HepG2 (cell line): ENCODE measurements at regions not wholly inside any gene's neighbourhood (a gene's known extent, or its start where the extent isn't known, plus 50 kb on each side); places are given as distances from the start of the nearest gene placed in this dataset.

ENCODE experiments used
- ATAC-seq: fragments of 200-7000 bp; cut with Tn5 transposase; 3 replicates; pipeline ENCODE4 v1.9.1; 2020; ENCODE audit warnings: mild to moderate bottlenecking, moderate library complexity
- BruUV-seq: library from RNA; stranded (reverse); fragments of 400-500 nt; replicated peaks from 2 replicates; lab custom pipeline; 2021; lab: Mats Ljungman, UMichigan
- CTCF ChIA-PET: fragments of 300-600 bp; formaldehyde crosslinking; extraction: SDS; loops from one replicate; lab custom pipeline; 2021; ENCODE audit warnings: low total read pairs, inconsistent platforms, low intra/inter-chr PET ratio; lab: Yijun Ruan, JAX
- POLR2A ChIA-PET: fragments of 350-600 bp; sonication (Branson Sonifier 250); formaldehyde crosslinking; loops from one replicate; lab custom pipeline; 2020; ENCODE audit warnings: antibody characterized with exemption, inconsistent platforms; lab: Yijun Ruan, JAX
- DNase-seq: peaks from one replicate; pipeline ENCODE4 v3.0.0-alpha.2; 2015; ENCODE audit warnings: low spot score
- FAIRE-seq: peaks from 3 replicates; lab custom pipeline; 2011; peaks lifted over from hg19 to GRCh38; lab: Jason Lieb, UNC
- H2AFZ ChIP-seq: one replicate; pipeline ENCODE4 v1.6.1; 2011; ENCODE audit warnings: low read length, inconsistent platforms
- H3K27ac ChIP-seq: fragments of 300-600 bp; 3 replicates; pipeline ENCODE4 v1.8.0; 2011; ENCODE audit warnings: mixed run types, mild to moderate bottlenecking, mixed read lengths, low read length, inconsistent platforms; ENCODE audit not compliant: insufficient read depth; ENCODE audit errors: extremely low read length
- H3K27me3 ChIP-seq, 2 experiments: fragments of 200-600 bp in 1 of 2; 2 replicates in 1 of 2; 3 replicates in 1 of 2; pipeline versions ENCODE4 v1.6.0 to v1.8.0; 2011; ENCODE audit warnings: low read length in 2 of 2, mild to moderate bottlenecking in 2 of 2, moderate library complexity in 2 of 2, inconsistent platforms in 1 of 2; ENCODE audit not compliant: insufficient read depth in 2 of 2, control insufficient read depth in 1 of 2
- H3K36me3 ChIP-seq, 2 experiments: fragments of 200-600 bp in 1 of 2; replicated peaks in 1 of 2; 2 replicates in 1 of 2; 3 replicates in 1 of 2; pipeline versions ENCODE4 v1.5.1 to v1.8.0; 2011; ENCODE audit warnings: low read length in 2 of 2, inconsistent platforms in 1 of 2; ENCODE audit not compliant: insufficient read depth in 2 of 2, control insufficient read depth in 1 of 2
- H3K4me1 ChIP-seq: 2 replicates; pipeline ENCODE4 v1.5.1; 2012; ENCODE audit warnings: low read length, inconsistent platforms; ENCODE audit not compliant: insufficient read depth
- H3K4me2 ChIP-seq: 2 replicates; pipeline ENCODE4 v1.6.0; 2011; ENCODE audit warnings: low read depth, low read length, inconsistent platforms
- H3K4me3 ChIP-seq, 3 experiments: fragments of 200-600 bp in 1 of 3; sonication (generic), shearing (Covaris generic) in 1 of 3; replicated peaks in 1 of 3; 2 replicates each; pipeline ENCODE4 v1.5.1; 2011 to 2016; ENCODE audit warnings: low read length in 3 of 3, inconsistent platforms in 2 of 3, low read depth in 2 of 3, mild to moderate bottlenecking in 2 of 3, control low read depth in 1 of 3, mixed read lengths in 1 of 3; ENCODE audit not compliant: insufficient read depth in 1 of 3
- H3K79me2 ChIP-seq: one replicate; pipeline ENCODE4 v1.6.1; 2011; ENCODE audit warnings: low read length, inconsistent platforms; ENCODE audit not compliant: insufficient read depth
- H3K9ac ChIP-seq: 2 replicates; pipeline ENCODE4 v1.6.0; 2011; ENCODE audit warnings: mild to moderate bottlenecking, low read depth, low read length, inconsistent platforms; ENCODE audit not compliant: insufficient read depth
- H3K9me3 ChIP-seq: 2 replicates; pipeline ENCODE4 v1.5.1; 2012; ENCODE audit warnings: mild to moderate bottlenecking, low read length
- H4K20me1 ChIP-seq: 2 replicates; pipeline ENCODE4 v1.6.0; 2011; ENCODE audit warnings: inconsistent platforms, mild to moderate bottlenecking, low read length, moderate library complexity; ENCODE audit not compliant: insufficient read depth
- ESRRA ChIP-seq: sonication (generic); formaldehyde crosslinking; IDR thresholded peaks from 2 replicates; pipeline ENCODE4 v1.5.1; 2020; ENCODE audit warnings: mild to moderate bottlenecking, low read depth, missing genetic modification reagents
- MIER3 ChIP-seq: IDR thresholded peaks from 2 replicates; pipeline ENCODE4 v1.6.1; 2016; ENCODE audit warnings: missing compliant biosample characterization, borderline replicate concordance
- ZFP1 ChIP-seq: IDR thresholded peaks from 2 replicates; pipeline ENCODE4 v1.6.1; 2016
- WGBS: methylation state at CpG from one replicate; pipeline ENCODE4 v1.1.6; 2017; ENCODE audit warnings: low lambda C conversion rate; 5-methylcytosine and 5-hydroxymethylcytosine counted together
- in situ Hi-C: cut with HindIII; loops from 2 replicates; pipeline ENCODE4 v1.10.0; 2017; ENCODE audit warnings: low pct_unique_long_range_greater_than_20kb; ENCODE audit not compliant: extremely low pct_ligation_motif_present
- intact Hi-C: fragments of 100-400 bp; cut with micrococcal nuclease; formaldehyde crosslinking; loops from one replicate; pipeline ENCODE4 v1.10.0; 2022; ENCODE audit not compliant: unreplicated experiment
- TF ChIP-seq, protein P1 (sequence below): sonication (generic); formaldehyde crosslinking; IDR thresholded peaks from 2 replicates; pipeline ENCODE4 v1.4.0; 2020; ENCODE audit warnings: mild to moderate bottlenecking, missing genetic modification reagents
- TF ChIP-seq, protein P2 (sequence below): fragments of 450-650 bp; IDR thresholded peaks from 2 replicates; pipeline ENCODE4 v1.6.1; 2016

DNA sequence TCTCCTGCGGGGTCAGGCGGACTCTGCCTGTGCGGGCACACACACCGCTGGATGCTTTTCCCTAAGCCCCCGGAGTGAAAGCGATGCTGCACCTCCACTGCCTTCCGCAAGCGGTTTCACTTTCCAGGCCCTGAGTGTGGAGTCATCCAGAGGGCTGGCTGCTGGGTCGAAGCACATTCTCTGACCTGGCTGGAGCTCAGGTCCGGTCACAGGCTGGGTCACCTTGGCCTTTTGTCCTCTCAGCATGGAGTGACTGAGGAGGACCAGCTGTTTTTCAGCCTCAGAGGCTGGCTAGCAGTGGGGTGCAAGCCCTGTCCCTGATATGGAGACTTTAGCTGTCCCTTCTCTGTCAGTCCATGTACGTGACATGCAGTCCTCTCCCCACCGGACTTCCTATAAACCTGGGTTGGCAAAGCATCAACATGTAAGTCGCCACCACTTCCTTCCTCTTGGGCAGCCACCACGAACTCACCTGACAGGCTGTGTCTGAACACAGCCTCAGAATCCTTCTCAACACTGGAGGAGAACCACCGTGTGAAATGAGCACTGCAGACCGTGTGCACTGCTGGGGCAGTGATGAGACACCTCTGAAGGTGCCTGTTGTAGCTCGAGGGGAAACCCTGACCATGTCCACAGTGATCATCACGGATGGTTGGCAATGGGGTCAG is 51.3 kb downstream of the GADD45G start:
- Histone ChIP-seq H3K9me3 (no peaks in the 10 kb centered on the region), H3K36me3 (no peaks in the 10 kb centered on the region), H3K79me2 (no peaks in the 10 kb centered on the region), H3K9ac (no peak overlapping the region), H3K27me3 (peaks cover 5 to 29% of the 10 kb centered on the region in 2 experiments; a peak in 3 of 5 replicates), H3K4me3 (peak overlapping the region in 1 of 3 experiments; percentile 4; a peak in 1 of 6 replicates), H3K4me2 (peak overlapping the region; percentile 28), H4K20me1 (no peaks in the 10 kb centered on the region), H2AFZ (no peak overlapping the region), H3K4me1 (peaks cover 23% of the 10 kb centered on the region; the same call in 1 of the 2 replicates), H3K27ac (no peak overlapping the region)
- 53% methylated on average over 10 of the region's 18 CpGs for WGBS
- DNase-seq: no peak
- intact Hi-C loops (no loop called here), in situ Hi-C loops (no loop called here)
- ChIA-PET POLR2A (no interaction called here), CTCF (no interaction called here)
- ATAC-seq: peak; percentile 91
- BruUV-seq: no TSS peak
- TF ChIP-seq MIER3 (CRISPR knock-in tag) (no peak), ESRRA (CRISPR knock-in tag) (peak; percentile 71; the same call in 1 of the 2 replicates)
- TF ChIP-seq, protein P1, sequence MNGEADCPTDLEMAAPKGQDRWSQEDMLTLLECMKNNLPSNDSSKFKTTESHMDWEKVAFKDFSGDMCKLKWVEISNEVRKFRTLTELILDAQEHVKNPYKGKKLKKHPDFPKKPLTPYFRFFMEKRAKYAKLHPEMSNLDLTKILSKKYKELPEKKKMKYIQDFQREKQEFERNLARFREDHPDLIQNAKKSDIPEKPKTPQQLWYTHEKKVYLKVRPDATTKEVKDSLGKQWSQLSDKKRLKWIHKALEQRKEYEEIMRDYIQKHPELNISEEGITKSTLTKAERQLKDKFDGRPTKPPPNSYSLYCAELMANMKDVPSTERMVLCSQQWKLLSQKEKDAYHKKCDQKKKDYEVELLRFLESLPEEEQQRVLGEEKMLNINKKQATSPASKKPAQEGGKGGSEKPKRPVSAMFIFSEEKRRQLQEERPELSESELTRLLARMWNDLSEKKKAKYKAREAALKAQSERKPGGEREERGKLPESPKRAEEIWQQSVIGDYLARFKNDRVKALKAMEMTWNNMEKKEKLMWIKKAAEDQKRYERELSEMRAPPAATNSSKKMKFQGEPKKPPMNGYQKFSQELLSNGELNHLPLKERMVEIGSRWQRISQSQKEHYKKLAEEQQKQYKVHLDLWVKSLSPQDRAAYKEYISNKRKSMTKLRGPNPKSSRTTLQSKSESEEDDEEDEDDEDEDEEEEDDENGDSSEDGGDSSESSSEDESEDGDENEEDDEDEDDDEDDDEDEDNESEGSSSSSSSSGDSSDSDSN (CRISPR knock-in tag): peak; percentile 91
- FAIRE-seq: no peak

DNA sequence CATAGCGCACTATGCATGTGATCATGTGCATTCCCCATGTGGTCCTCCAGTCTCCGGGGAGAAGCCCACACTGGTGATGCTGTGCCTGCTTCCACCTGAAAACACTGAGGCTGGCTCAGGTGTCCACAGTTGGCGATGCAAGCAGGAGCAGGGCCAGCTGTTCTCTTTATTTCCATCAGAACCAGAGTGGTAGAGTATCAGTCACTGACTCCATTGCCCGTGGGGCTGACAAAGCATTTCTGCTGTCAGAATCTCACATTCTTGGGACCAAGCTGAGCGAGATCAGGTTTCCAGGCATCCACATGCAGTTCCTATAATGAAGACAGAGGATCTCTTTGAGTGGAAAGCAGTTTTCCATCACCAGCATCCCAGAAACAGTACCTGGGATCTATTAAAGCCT is 52.5 kb downstream of the GADD45G start:
- no peaks in the 10 kb centered on the region for H3K36me3 ChIP-seq
- no peak overlapping the region for H3K27ac ChIP-seq
- H3K9me3 ChIP-seq: no peaks in the 10 kb centered on the region
- H2AFZ ChIP-seq: no peak overlapping the region
- DNase-seq: no peak
- H3K79me2 ChIP-seq: no peaks in the 10 kb centered on the region
- intact Hi-C loops (no loop called here), in situ Hi-C loops (no loop called here)
- no peak for ATAC-seq
- WGBS: 21% methylated on average over 2 of the region's 5 CpGs
- no peak for FAIRE-seq
- H3K9ac ChIP-seq: no peak overlapping the region
- no peak overlapping the region for H3K4me3 ChIP-seq
- BruUV-seq: no TSS peak
- POLR2A ChIA-PET: no interaction called here
- CTCF ChIA-PET: no interaction called here
- TF ChIP-seq, protein P2, sequence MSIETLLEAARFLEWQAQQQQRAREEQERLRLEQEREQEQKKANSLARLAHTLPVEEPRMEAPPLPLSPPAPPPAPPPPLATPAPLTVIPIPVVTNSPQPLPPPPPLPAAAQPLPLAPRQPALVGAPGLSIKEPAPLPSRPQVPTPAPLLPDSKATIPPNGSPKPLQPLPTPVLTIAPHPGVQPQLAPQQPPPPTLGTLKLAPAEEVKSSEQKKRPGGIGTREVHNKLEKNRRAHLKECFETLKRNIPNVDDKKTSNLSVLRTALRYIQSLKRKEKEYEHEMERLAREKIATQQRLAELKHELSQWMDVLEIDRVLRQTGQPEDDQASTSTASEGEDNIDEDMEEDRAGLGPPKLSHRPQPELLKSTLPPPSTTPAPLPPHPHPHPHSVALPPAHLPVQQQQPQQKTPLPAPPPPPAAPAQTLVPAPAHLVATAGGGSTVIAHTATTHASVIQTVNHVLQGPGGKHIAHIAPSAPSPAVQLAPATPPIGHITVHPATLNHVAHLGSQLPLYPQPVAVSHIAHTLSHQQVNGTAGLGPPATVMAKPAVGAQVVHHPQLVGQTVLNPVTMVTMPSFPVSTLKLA: peak; percentile 75
- no peak for TF ChIP-seq ZFP1 (CRISPR knock-in tag)
- H3K4me1 ChIP-seq: peaks cover 34% of the 10 kb centered on the region
- no peaks in the 10 kb centered on the region for H4K20me1 ChIP-seq
- no peak overlapping the region for H3K4me2 ChIP-seq
- H3K27me3 ChIP-seq: peaks cover 8 to 29% of the 10 kb centered on the region in 2 experiments; a peak in 3 of 5 replicates
